ENCODE measurements at regions not wholly inside any gene's neighbourhood (a gene's known extent, or its start where the extent isn't known, plus 50 kb on each side); places are given as distances from the start of the nearest gene placed in this dataset.
"Not testable (repeated sequence)": the region's sequence is repeated elsewhere in the genome, so short reads cannot be mapped to it uniquely, and the experiment has no call there.

- DNase-seq (ENCODE audit: low read depth) = no peak
These were observed 91.5 kb upstream of the RREB1 start for GRCh38 chr6:7016226-7016625.

- DNase-seq (ENCODE audit: low read depth) = no peak
These were observed 86.5 kb upstream of the RREB1 start for GRCh38 chr6:7021301-7021700.

DNA sequence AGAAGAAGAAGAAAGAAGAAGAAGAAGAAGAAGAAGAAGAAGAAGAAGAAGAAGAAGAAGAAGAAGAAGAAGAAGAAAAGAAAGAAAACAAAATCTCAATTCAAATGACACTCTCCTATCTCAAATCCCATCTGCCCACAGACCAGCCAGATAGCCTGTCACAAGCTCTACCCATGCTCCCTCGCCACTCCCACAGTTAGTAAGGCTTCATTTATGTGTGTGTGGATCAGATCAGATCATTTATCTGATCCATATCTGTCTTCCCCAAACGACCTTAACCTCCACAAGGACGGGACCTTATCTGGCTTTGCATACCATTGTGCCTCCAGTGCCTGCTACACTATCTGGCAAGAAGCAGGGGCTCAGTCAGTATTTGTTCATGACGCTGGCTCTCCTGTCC is 81.9 kb upstream of the RREB1 start:
- no peak for DNase-seq (ENCODE audit: low read depth)

DNA sequence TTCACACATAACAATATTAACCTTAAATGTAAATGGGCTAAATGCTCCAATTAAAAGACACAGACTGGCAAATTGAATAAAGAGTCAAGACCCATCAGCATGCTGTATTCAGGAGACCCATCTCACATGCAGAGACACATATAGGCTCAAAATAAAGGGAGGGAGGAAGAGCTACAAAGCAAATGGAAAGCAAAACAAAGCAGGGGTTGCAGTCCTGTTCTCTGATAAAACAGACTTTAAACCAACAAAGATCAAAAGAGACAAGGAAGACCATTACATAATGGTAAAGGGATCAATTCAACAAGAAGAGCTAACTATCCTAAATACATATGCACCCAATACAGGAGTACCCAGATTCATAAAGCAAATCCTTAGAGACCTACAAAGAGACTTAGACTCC is 78.8 kb upstream of the RREB1 start:
- not testable (repeated sequence) for DNase-seq (ENCODE audit: low read depth)

GRCh38 chr6:7030968-7031367 is 76.8 kb upstream of the RREB1 start:
- DNase-seq (ENCODE audit: low read depth) = not testable (repeated sequence)

GRCh38 chr6:7033202-7033601 is 74.6 kb upstream of the RREB1 start:
- no peak for DNase-seq (ENCODE audit: low read depth)

- no peak for DNase-seq (ENCODE audit: low read depth)
These were observed 73.7 kb upstream of the RREB1 start for GRCh38 chr6:7034055-7034454.

- no peak for DNase-seq (ENCODE audit: low read depth)
These were observed 71.9 kb upstream of the RREB1 start for GRCh38 chr6:7035837-7036249.

GRCh38 chr6:7041511-7042026 is 66.2 kb upstream of the RREB1 start:
- DNase-seq (ENCODE audit: low read depth) = no peak

DNA sequence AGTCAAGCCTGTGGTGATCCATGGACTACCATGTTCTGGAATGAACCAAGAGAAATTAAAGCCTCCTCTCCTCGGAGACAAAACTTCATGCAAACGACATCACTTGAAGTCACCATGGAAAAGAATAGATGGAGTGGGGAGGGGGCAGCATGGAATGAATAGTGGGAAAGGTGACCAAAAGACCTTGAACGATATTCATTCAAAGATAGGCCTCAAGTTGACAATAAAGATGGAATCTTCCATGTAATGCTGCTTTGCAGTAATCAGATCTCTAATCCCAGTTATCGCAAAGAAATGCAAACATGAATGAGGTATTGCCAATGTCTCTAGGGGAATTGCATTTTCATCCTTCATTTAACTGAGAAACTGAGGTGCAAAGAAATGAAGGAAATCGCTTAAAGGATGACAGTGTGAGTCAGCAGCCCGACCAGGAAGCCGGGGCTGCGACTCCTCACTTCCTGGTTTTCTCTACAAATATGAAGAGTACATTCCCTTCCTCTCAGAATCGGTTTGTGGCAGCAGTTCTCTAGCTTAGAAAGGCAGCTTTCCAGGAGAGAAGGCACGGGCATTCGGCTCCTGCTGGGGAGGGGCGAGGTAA is 65.6 kb upstream of the RREB1 start:
- no peak for DNase-seq (ENCODE audit: low read depth)

DNA sequence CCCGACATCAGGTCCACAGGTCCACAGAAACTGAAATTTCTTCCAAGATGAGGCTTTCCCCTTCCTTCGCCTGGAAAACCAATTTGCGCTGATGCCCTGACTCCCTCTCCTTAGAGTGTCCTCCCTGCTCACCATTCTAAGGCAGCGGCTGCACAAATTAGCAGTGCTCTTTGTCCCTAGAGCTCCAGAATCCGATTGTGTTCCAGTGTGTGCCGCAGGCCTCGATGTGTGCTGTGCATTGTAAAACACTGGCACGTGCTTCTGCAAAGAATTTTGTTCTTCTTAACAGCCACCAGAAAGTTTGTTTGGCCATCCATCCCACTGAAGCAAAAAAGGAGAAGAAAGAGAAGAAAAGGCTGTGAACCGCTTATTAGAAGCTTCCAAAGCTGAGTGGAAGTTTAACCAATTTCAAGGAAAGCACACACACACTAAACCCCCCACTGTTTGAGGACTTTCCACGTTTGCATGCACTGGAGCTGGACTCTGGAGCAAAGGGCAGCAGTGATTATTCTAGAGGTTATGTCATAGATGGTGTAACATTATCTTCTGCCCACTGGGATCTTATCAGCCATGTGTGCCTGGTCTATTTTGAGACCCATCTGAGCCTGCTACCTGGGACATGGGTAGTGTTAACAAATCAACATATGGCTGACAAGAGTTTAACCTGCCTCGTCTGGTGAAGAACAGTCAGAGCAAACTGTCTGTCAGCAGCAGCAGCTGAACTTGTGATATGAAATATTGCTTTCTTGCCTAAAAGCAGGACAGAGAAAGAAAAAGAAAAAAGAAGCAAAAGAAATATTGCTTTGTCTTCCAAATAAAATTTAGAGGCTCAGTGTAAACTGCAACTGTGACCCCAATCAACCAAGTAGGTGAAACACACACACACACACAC is 64.9 kb upstream of the RREB1 start:
- no peak for DNase-seq (ENCODE audit: low read depth)

DNA sequence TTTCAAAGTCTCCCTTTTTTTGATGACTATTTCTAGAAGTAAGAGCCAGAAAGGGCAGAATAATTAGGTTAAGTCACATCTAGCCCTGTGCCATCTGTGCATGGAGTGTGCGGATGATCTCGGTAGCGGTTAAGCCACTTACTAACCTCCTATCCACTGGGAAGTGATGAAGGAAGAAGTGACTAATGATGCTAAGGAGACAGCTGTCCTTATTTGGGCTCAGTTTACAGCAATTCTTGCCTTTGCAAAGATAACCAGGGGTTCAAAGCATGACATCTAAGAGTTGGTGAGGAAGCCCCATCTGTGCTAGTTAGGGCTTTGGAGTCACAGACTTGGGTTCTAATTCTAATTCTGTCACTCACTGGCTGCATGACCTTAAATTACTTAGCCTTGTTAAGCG is 62.4 kb upstream of the RREB1 start:
- no peak for DNase-seq (ENCODE audit: low read depth)

DNA sequence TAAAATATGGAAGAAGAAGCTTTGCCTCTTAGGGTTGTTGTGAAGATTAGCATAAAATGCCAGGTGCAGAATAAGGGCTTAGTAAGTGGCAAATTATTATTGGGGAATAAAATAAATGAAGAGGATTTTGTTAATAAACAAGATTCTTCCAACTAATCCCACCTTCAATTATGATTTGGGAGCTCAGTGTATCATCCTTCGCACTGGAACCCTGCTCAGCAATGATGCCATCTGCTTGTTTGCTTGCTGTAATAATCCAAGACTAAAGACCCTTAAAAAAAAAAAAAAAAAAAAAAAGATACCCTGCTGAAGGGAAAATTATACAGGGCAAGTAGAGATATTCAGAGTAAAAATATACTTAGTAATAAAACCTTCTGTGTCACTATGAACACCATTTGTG is 62.0 kb upstream of the RREB1 start:
- no peak for DNase-seq (ENCODE audit: low read depth)

GRCh38 chr6:7047128-7047527 is 60.6 kb upstream of the RREB1 start:
- DNase-seq (ENCODE audit: low read depth) = no peak

DNA sequence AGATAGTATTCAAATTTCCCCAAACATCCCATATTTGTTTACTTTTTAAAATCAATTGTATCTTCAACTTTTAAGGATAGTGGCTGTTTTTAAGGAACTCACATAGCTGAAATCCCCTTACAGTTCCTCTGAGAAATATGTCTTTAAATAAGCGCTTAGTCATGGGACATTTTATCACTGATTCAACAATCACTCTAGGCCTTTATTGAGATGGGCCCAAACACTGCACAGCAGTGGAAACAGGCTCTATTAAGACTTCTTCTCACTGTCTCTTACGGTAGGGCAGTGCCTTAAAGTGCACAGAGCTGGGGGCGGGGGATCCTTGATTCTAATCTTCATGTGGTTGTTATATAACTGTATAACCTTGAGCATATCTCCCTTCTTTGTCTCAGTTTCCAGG is 59.8 kb upstream of the RREB1 start:
- DNase-seq (ENCODE audit: low read depth) = no peak

- no peak for DNase-seq (ENCODE audit: low read depth)
These were observed 58.9 kb upstream of the RREB1 start for GRCh38 chr6:7048894-7049293.

- no peak for DNase-seq (ENCODE audit: low read depth)
These were observed 57.8 kb upstream of the RREB1 start for GRCh38 chr6:7050004-7050403.

DNA sequence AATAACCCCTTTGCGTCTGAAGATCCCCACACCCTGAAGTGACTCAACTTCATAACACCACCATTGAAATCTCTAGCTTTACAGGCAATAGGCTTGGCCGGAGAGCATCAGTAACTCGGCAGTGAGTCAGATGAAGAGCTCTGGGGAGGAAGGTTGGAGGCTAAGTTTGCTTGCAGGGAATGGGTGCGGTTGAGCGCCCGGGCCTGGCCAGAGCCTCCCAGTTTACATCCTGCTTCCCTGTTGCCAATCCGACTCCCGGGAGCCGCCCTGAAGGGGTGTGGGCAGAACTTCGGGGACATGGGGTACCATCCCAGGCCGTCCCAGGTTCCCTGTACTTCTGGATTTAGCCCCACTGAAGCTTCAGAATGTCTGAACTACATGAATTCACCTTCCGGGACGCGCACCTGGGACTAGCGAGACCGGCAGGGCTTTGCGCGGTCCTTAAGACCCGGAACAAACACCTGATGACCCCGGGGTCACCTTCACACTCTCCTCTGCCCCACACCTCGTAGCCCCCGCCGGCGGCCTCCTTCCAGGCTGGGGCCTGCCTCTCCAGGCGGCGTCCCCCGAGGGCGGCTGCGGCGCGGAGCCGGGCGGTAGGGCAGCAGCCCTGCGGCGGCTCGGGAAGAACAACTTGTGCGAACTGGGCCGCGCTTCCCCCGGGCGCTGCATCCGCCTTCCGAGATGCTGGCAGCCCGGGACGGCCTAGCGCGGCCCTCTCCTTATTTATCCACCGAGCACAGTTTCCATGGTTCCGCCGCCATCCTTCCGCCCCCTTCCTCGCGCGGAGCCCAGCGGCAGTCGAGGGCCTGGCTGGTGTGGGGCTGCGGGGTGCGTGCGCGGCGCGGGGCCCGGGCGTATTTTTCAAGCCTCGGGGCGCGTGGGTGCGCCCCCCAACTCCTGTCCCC is 56.6 kb upstream of the RREB1 start:
- no peak for DNase-seq (ENCODE audit: low read depth)

DNA sequence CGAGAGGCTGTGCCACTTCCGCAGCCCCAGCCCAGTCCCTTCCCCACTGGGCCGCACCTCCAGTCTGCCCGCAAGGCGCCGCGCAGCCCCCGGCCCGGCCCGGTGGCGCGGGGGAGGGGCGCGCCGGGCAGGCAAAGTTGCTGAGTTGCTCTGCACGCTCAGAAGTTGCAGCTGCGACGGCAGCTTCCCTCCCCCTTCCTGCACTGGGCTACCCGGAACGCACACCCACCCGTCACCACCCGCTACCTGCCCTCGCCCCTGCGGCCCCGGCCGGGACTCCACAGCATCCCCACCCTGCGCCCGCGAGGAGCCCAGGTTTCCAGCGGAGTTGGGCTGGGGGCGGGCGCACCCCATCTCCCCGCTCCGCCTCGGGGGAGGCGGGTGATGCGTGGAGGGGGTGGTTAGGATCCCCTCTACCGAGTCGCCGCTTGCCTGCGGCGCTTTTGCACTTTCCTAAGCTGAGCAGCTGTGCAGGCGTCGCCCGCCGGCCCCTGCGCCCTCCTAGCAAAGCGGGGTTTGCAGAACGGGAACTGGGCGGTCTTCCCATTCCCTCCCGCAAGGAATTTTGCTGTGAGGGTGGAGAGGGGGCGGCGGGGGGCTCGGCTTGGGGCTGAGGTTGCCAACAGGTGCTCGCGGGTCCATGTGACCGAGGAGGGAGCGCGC is 55.9 kb upstream of the RREB1 start:
- DNase-seq (ENCODE audit: low read depth) = no peak

GRCh38 chr6:7052443-7053011 is 55.2 kb upstream of the RREB1 start:
- peak; percentile 15 for DNase-seq (ENCODE audit: low read depth)

DNA sequence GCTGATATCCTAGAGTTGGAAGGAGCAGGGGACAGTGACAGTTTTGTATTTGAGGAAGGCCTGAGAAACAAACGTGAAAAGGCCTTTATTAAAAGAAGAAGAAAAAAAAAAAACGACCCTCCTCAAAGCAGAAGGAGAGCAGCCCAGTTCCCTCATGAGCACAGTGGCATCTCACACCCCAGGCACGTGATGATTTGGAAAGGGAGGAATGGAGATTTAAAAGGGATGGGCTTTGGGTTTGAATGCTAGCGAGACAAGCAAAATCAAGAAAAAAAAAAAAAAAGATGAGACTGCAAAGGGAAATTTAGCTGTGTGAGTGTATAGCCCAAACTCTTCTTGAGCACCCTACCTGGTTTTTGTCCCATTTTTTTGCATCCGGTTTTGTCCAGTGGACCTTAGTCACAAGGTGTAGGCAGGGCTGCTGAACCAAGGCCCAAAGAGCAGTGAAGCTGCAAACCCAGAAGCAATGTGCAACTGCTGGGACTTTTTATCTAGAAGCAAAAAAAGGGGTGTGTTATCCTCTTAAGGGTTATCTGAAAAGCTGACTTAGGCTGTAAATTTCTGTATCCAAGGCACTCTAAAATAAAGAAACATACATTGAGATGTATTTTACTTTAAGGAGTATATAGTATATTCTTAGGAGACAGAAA is 54.5 kb upstream of the RREB1 start:
- DNase-seq (ENCODE audit: low read depth) = no peak

Data from GM04503 (cell line).